Right lobe of liver (tissue), 6 donors: ENCODE measurements at regions not wholly inside any gene's neighbourhood (a gene's known extent, or its start where the extent isn't known, plus 50 kb on each side); places are given as distances from the start of the nearest gene placed in this dataset.
"Not testable (repeated sequence)": the region's sequence is repeated elsewhere in the genome, so short reads cannot be mapped to it uniquely, and the experiment has no call there.

ENCODE experiments used
- ATAC-seq, 4 donors: fragments of 200-7000 bp; cut with Tn5 transposase; one replicate each; pipeline ENCODE4 v1.9.1; 2020; ENCODE audit warnings: mild to moderate bottlenecking in 4 of 4, moderate library complexity in 4 of 4
- DNase-seq, 3 donors: peaks; one replicate each; pipeline ENCODE4 v3.0.0-alpha.2; 2020
- H3K27ac ChIP-seq, 3 donors: fragments of 200-600 bp; one replicate each; pipeline ENCODE4 v1.8.0; 2022
- H3K27me3 ChIP-seq, 2 donors: fragments of 200-600 bp; one replicate each; pipeline ENCODE4 v1.8.0; 2022
- H3K36me3 ChIP-seq, 4 donors: fragments of 200-600 bp; sonication (generic) in 1 of 4; one replicate each; pipeline versions ENCODE4 v1.5.1 to v1.8.0; 2017 to 2022; ENCODE audit warnings: control low read depth in 1 of 4
- H3K4me1 ChIP-seq, 4 donors: fragments of 200-600 bp; sonication (generic) in 1 of 4; one replicate each; pipeline versions ENCODE4 v1.5.1 to v1.8.0; 2017 to 2022; ENCODE audit warnings: control low read depth in 1 of 4
- H3K4me3 ChIP-seq, 3 donors: fragments of 200-600 bp; one replicate each; pipeline ENCODE4 v1.8.0; 2022
- H3K9me3 ChIP-seq, 4 donors: fragments of 200-600 bp; sonication (generic) in 1 of 4; one replicate each; pipeline versions ENCODE4 v1.5.1 to v1.8.0; 2017 to 2022; ENCODE audit warnings: control low read depth in 1 of 4
- CTCF ChIP-seq, 4 donors: fragments of 200-600 bp in 3 of 4; fragments of 450-650 bp in 1 of 4; IDR thresholded peaks; one replicate each; pipeline versions ENCODE4 v1.5.1 to v1.8.0; 2016 to 2022; ENCODE audit warnings: antibody characterized with exemption in 4 of 4, mild to moderate bottlenecking in 2 of 4
- POLR2A ChIP-seq: fragments of 450-650 bp; IDR thresholded peaks from one replicate; pipeline ENCODE4 v1.6.1; 2017; ENCODE audit warnings: antibody characterized with exemption, mild to moderate bottlenecking
- WGBS: methylation state at CpG from one replicate; pipeline ENCODE4 v1.1.6; 2018; ENCODE audit warnings: low coverage, low lambda C conversion rate; ENCODE audit not compliant: insufficient coverage; ENCODE audit errors: missing lambda C conversion rate; 5-methylcytosine and 5-hydroxymethylcytosine counted together
- intact Hi-C, 2 donors: fragments of 100-400 bp; cut with DNase I; formaldehyde crosslinking; loops; one replicate each; pipeline versions ENCODE4 v1.11.2 to v1.14.1; 2022
- donor health status: DM: no; HTN: yes; CAD: no.
- donor health status: DM: no; HTN: no; CAD: no.
- donor health status: DM: no; HTN: no; CAD: no.
- donor health status: DM: no; HTN: yes; CAD: no.
- donor health status: DM: no; HTN: yes; CAD: no.

- H3K4me1 ChIP-seq, result no peaks in the 10 kb centered on the region
- no peaks in the 10 kb centered on the region for H3K36me3 ChIP-seq
- ATAC-seq, result no peak
- no peak overlapping the region for H3K27ac ChIP-seq
- no CpG with 5 or more reads among the region's 7 CpGs for WGBS
- intact Hi-C loops, result no loop called here
- H3K4me3 ChIP-seq, result no peak overlapping the region
- TF ChIP-seq CTCF (IDR thresholded peaks at IDR 0.05) (no peak), POLR2A (no peak)
- no peaks in the 10 kb centered on the region for H3K27me3 ChIP-seq
- H3K9me3 ChIP-seq, result no peaks in the 10 kb centered on the region
- no peak for DNase-seq
These were observed 232.0 kb upstream of the HSFY2 start for GRCh38 chrY:19005579-19005978.

GRCh38 chrY:18997635-18998240 is 224.2 kb upstream of the HSFY2 start:
- intact Hi-C loops, result no loop called here
- no peak for DNase-seq
- WGBS, result no CpG with 5 or more reads among the region's 2 CpGs
- Histone ChIP-seq H3K9me3 (no peaks in the 10 kb centered on the region), H3K36me3 (no peaks in the 10 kb centered on the region), H3K4me1 (no peaks in the 10 kb centered on the region), H3K27me3 (no peaks in the 10 kb centered on the region), H3K4me3 (no peak overlapping the region), H3K27ac (no peak overlapping the region)
- no peak for ATAC-seq
- TF ChIP-seq POLR2A, result no peak
- no peak for TF ChIP-seq CTCF (IDR thresholded peaks at IDR 0.05)

GRCh38 chrY:18993480-18993879 is 219.9 kb upstream of the HSFY2 start:
- H3K9me3 ChIP-seq, result no peaks in the 10 kb centered on the region
- no peak overlapping the region for H3K4me3 ChIP-seq
- DNase-seq (no peak), ATAC-seq (no peak)
- H3K27me3 ChIP-seq, result no peaks in the 10 kb centered on the region
- no CpG with 5 or more reads among the region's 4 CpGs for WGBS
- intact Hi-C loops, result no loop called here
- no peak for TF ChIP-seq POLR2A
- TF ChIP-seq CTCF (IDR thresholded peaks at IDR 0.05), result no peak
- no peak overlapping the region for H3K27ac ChIP-seq
- no peaks in the 10 kb centered on the region for H3K4me1 ChIP-seq
- H3K36me3 ChIP-seq, result no peaks in the 10 kb centered on the region

- H3K4me3 ChIP-seq, H3K27me3 ChIP-seq, H3K9me3 ChIP-seq, H3K27ac ChIP-seq, H3K36me3 ChIP-seq, H3K4me1 ChIP-seq, intact Hi-C loops, DNase-seq: not testable (repeated sequence)
- no CpG with 5 or more reads among the region's 52 CpGs for WGBS
- ATAC-seq, result peak; percentile 45 to 63 (median 56)
These were observed 219.1 kb upstream of the HSFY2 start for GRCh38 chrY:18992684-18993083.

GRCh38 chrY:18989356-18989755 is 215.8 kb upstream of the HSFY2 start:
- WGBS, result no CpG with 5 or more reads among the region's 2 CpGs
- no peak for ATAC-seq
- H3K27ac ChIP-seq, result no peak overlapping the region
- TF ChIP-seq CTCF (IDR thresholded peaks at IDR 0.05) (no peak), POLR2A (no peak)
- H3K4me3 ChIP-seq, result no peak overlapping the region
- DNase-seq, result no peak
- H3K36me3 ChIP-seq, result no peaks in the 10 kb centered on the region
- H3K4me1 ChIP-seq, result no peaks in the 10 kb centered on the region
- H3K27me3 ChIP-seq, result no peaks in the 10 kb centered on the region
- intact Hi-C loops, result no loop called here
- no peaks in the 10 kb centered on the region for H3K9me3 ChIP-seq
